CD4-positive, alpha-beta T cell treated with Interleukin-1 beta for 1 hour (primary cell): ENCODE measurements at regions not wholly inside any gene's neighbourhood (a gene's known extent, or its start where the extent isn't known, plus 50 kb on each side); places are given as distances from the start of the nearest gene placed in this dataset.

ENCODE experiments used
- DNase-seq, 2 donors: peaks; one replicate each; pipeline ENCODE4 v3.0.0-alpha.2; 2020 to 2022

DNA sequence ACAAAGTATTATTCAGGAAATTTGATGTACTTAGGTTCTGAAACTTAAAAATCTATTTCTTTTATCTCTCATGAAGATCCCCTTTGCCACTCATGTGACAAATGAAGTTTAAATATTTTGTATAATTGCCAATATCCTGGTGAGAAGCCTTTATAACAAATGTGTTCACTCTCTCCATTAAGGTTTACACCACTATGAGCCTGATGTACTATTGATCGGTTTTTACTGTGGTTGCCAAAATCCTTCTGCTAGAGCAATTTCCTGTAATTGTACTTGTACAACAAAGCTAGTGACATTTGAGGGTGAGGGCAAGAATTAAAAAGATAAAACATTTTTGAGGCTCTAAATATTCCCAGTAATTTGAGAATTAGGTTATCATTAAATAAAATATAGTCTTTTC is 222.3 kb upstream of the CDH19 start:
- no peak for DNase-seq

DNA sequence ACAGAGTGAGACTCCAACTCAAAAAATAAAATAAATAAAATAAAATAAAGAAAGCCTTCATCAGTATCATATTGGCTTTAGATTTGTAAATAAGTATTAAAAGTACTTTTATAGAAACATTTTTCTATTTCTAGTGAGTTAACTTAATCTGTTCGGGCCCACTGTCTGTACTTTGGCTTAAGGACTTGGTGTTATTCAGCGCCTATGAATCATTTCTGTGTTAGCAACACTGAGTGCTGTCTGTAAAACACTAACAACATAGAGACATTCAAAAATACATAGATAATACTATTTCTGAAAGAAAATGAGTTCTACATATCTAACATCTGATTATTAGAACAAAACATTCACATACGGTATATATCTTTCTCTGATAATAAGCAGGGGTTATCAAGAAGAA is 221.5 kb upstream of the CDH19 start:
- DNase-seq, result no peak

DNA sequence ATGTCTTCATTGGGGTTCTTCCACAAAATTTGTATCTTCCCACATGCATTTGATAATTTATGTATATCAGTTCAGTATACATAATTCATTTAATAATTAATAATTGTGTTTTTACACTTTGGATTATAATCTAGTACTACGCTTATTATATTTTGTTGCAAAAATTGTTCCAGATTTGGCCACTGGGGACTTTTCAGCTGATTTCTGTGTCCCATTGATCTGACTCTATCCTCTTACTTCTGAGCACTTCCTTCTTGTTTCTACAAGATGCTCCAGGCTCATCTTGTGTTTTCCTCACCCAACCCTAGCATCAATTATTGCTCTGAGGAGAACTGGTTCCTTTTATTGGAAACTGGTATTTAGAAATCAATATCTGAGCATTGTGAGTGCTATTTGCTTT is 215.3 kb upstream of the CDH19 start:
- DNase-seq, result no peak

DNA sequence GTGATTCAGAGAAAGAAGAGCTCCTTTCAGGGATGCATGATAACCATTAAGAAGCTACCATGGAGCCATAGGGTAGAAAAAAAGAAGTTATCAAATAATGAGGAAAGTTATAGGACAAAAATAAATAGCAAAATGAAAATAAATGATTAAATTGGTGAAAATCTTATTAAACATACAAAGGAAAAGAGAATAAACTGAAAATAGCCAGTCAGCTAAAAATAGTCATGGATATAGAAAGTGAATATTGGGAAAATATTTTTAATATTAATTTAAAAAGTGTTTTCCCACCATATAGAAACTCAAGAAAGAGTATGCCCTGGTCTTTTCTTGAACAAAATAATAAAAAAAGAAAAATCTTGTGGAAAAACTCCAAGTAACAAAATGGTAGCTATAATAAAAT is 209.2 kb upstream of the CDH19 start:
- no peak for DNase-seq

DNA sequence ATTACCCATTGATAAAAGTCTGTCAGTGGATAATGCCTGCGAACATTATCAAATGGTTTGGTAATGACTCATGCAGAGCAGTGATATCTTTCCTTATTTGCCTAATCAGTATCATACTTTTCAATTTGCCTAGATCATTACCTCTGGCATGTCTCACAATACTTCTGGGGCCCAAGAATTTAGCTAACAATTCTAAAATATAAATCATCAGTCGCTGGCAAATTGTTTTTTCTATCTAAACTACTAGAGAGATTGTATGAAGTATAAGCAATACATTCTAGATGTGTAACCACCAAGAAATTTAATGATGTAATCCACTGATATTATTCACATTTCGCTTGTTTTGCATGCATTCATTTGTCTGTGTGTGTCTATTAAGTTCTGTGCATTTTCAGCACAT is 191.2 kb upstream of the CDH19 start:
- no peak for DNase-seq

DNA sequence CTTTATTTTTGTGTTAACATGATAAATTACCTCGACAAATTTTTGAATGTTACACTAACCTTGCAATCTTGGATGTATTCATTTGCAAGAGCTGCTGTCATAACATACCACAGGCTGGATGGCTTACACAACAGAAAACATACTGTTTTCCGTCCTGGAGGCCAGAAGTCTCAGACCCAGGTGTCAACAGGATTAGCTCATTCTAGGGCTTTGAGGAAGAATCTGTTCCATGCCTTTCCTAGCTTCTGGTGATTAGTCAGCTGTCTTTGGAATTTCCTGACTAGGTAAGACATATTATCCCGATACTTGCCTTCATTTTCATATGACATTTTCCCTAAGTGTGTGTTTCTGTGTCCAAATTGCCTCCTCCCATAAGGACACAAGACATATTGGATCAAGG is 188.6 kb upstream of the CDH19 start:
- DNase-seq, result no peak

DNA sequence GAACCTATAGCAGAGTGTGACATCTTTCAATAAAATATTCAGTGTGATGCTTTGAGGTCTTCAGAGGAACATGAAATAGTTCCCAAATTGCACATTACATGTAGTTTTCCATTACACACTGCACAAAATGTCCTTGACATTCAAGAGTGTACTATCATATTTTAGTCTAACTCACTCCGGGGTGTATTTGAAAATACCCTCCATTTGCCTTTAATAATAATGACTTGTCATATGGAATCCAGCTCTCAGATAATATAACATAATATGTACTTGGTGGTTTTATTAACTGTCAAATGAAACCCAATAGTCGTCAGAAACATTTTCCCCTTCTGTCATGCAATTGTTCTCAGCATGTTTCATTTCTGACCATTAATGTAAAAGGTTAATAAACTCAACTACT is 176.7 kb upstream of the CDH19 start:
- no peak for DNase-seq

GRCh38 chr18:66778048-66778447 is 174.2 kb upstream of the CDH19 start:
- DNase-seq, result no peak

GRCh38 chr18:66769375-66769774 is 165.5 kb upstream of the CDH19 start:
- no peak for DNase-seq

GRCh38 chr18:66764230-66764629 is 160.3 kb upstream of the CDH19 start:
- DNase-seq, result no peak

DNA sequence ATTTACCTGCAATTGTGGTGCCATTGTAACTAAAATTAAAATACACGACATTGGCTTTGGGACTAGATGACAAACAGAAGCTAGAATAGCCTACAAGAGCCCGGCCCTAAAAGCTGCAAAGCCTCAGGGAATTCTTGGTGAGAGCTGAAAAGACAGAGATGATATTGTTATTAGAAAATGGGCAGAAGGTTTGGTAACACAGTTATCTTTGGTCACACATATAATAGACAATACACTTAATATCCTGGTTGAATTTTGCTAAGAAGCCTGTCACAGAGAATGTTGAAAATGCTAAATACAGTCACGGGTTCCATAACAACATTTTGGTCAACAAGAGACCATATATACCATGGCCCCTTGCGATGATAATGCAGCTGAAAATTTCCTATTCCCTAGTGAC is 157.3 kb upstream of the CDH19 start:
- DNase-seq, result no peak

GRCh38 chr18:66760559-66760958 is 156.7 kb upstream of the CDH19 start:
- no peak for DNase-seq

GRCh38 chr18:66759050-66759828 is 155.3 kb upstream of the CDH19 start:
- no peak for DNase-seq

- no peak for DNase-seq
Measured at GRCh38 chr18:66757946-66758345, 154.1 kb upstream of the CDH19 start.

- no peak for DNase-seq
Measured at GRCh38 chr18:66754335-66754734, 150.4 kb upstream of the CDH19 start.

- no peak for DNase-seq
Measured at GRCh38 chr18:66752733-66753132, 148.8 kb upstream of the CDH19 start.

GRCh38 chr18:66749481-66750035 is 145.7 kb upstream of the CDH19 start:
- no peak for DNase-seq

GRCh38 chr18:66749030-66749429 is 145.1 kb upstream of the CDH19 start:
- no peak for DNase-seq

- DNase-seq, result no peak
Measured at GRCh38 chr18:66742832-66743231, 138.9 kb upstream of the CDH19 start.

- no peak for DNase-seq
Measured at GRCh38 chr18:66735933-66736332, 132.0 kb upstream of the CDH19 start.

DNA sequence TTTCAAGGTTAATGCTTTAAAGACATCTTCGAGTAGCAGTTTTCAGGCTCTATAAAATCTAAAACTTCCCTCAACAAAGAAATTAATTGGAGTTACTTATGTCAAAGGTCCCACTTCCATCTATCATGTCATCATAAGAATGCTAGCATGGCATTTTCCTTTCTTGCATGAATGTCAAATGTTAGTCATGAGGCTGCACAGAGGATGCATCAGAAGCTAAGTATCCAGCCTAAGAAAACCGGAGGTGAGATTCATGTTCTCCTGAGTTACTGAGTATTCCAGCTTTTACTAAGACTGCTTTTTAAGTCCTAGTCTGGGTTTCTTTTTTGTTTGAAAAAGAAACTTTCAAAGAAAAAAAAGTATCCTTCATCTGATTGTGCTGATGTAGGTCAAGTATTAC is 130.6 kb upstream of the CDH19 start:
- no peak for DNase-seq

DNA sequence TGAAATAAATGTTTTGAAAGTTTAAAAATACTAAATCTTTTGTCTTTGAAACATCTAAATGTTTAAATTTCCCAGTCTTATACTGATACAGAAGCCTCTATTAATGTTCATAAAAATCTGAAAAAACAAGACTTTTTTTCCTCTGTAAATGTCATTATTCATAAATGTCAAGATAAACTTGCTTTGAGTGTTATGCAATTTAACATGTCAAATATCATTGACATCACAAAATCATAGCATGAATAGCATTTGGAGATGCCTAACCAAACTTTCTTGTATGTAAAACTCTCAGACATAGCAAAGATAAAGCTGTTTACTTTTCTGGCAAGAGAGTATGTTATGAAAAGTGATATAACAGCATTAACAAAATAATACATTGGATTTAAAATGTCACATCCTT is 128.0 kb upstream of the CDH19 start:
- DNase-seq, result no peak

DNA sequence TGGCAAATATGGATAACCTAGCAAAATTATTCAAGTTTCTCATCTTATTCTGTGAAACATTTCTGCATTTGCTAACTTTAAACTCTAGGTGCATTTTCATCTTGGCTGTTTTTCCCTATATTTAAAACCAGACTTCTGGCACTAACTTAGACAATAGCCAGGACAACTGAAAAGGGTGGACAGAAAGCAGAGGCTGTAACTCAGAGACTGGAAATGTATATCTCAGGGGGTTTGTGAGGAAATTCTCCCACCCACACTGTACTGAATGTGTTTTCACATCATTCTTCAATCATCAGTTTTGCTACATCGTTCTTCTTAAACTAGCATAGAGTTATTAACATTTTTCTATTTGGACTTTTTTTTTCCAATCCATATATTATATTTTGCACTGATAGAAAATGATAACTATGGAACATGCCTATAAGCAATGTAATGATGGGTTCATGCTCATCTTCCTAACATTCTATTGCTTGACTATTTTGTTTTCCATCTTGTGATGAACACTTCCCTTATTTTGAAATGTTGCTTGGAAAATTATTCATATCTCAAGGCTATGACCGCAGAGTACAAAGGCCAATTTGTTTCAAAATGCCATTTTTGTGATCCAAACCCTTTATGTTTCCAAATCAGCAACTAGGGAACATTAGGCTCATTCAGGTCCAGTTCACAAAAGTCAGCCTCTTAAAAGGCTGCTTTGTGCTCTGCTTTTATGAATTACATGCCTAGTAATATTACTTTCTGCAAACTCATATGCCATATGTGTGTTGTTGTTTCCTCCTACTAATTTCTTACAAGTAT is 125.8 kb upstream of the CDH19 start:
- DNase-seq, result no peak

DNA sequence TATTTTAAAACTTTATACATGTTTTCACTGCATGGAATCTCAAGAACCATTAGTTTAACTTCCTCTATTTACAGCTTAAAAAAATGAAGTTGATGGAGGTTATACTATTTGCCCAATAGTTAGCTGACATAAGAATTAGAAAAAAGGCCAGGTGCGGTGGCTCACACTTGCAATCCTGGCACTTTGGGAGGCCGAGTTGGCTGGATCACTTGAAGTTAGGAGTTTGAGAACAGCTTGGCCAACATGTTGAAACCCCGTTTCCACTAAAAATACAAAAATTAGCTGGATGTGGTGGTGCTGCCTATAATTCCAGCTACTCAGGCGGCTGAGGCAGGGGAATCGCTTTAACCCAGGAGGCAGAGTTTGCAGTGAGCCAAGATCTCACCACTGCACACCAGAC is 125.1 kb upstream of the CDH19 start:
- DNase-seq, result no peak
